Activated T-cell treated with anti-CD3 and anti-CD28 coated beads for 24 hours (primary cell): ENCODE measurements at regions not wholly inside any gene's neighbourhood (a gene's known extent, or its start where the extent isn't known, plus 50 kb on each side); places are given as distances from the start of the nearest gene placed in this dataset.

Experiments used
- DNase-seq: peaks from one replicate; pipeline ENCODE4 v3.0.0-alpha.2; 2020; ENCODE audit warnings: low read depth

DNA sequence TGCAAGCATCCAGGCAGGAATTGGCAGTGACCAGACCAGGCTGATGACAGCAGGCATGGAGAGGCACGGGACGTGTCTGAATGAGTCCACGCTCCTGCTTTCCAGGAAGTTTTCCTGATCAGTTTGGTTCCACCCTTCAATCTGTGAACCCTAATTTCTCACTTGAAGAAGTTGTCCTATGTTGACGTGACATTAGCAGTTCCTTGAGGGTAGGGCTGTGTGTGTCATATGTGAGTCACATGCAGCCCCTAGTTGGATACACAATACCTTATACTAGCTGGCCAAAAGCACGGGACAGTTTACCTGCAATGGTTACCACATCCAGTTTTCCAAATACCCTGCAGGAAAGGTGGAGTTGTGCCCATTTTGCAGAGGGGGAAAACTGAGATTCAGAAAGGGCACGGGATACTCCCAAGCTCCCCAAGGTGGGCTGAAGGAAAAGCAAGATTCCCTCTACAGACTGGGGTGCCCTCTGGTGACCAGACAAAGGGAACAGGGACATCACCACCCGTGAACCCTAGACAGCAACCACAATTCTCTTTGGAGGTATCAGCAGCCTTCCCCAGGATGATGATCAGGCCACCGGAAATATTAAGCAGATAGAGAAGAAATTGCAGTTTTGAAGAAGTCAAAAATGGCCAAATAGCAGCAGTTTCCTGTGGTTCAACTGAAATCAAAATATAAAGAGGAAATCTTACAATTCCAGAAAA, 194.5 kb downstream of the PHETA1 start:
- no peak for DNase-seq

- DNase-seq = no peak
Observed at GRCh38 chr12:111173836-111174235, 195.1 kb downstream of the PHETA1 start.

DNA sequence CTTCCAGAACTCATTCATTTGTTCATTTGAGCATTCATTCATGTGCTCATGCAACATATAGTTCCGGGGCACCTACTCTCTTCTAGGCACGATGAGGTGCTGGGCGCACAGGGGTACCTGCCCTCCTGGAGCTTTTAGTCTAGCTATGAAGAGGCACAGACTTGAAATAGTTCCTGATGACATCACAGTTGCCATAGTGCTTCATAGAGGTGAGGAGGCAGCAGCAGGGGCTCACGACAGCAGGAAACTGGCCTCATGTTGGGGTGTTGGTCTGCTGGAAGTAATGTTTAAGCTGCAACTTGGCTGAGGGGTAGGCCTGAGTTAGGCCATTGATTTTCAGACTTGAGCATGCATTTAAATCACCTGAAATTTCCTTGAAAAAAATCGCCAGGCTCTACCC, 195.5 kb downstream of the PHETA1 start:
- no peak for DNase-seq

GRCh38 chr12:111172786-111173185, 196.1 kb downstream of the PHETA1 start:
- DNase-seq = no peak

DNA sequence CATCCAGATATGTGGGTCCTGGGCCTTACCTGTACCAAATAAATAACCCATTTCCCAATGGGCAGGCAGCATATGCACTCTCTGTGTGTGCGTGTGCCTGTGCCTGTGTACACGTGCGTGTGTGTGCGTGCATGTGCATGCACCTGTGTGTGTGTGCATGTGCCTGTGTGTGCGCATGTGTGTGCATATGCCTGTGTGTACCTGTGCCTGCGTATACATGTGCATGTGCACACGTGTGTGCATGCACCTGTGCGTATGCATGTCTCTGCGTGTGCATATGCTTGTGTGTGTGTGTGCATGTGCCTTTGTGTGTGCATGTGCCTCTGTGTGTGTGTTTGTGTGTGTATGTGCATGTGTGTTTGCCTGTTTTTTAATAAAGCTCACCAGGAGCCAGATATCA, 197.1 kb downstream of the PHETA1 start:
- no peak for DNase-seq

GRCh38 chr12:111171345-111171744, 197.6 kb downstream of the PHETA1 start:
- DNase-seq = no peak

- DNase-seq = no peak
Observed at GRCh38 chr12:111170543-111170942, 198.4 kb downstream of the PHETA1 start.

- DNase-seq = no peak
Observed at GRCh38 chr12:111169456-111169855, 199.4 kb downstream of the PHETA1 start.

DNA sequence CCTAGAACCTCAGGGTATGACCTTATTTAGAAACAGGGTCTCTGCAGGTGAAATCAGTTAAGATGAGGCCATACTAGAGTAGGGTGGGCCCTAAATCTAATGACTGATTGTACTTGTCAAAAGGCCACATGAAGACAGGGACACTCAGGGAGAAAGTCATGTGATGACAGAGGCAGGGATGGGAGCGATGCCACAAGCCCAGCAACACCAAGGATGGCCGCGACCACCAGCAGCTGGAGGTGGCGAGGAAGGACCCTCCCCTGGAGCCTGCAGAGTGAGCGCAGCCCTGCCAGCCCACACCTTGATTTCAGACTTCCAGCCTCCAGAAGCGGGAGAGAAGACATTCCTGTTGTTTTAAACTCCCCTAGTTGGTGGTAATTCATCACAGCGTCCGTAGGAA, 199.9 kb downstream of the PHETA1 start:
- no peak for DNase-seq

DNA sequence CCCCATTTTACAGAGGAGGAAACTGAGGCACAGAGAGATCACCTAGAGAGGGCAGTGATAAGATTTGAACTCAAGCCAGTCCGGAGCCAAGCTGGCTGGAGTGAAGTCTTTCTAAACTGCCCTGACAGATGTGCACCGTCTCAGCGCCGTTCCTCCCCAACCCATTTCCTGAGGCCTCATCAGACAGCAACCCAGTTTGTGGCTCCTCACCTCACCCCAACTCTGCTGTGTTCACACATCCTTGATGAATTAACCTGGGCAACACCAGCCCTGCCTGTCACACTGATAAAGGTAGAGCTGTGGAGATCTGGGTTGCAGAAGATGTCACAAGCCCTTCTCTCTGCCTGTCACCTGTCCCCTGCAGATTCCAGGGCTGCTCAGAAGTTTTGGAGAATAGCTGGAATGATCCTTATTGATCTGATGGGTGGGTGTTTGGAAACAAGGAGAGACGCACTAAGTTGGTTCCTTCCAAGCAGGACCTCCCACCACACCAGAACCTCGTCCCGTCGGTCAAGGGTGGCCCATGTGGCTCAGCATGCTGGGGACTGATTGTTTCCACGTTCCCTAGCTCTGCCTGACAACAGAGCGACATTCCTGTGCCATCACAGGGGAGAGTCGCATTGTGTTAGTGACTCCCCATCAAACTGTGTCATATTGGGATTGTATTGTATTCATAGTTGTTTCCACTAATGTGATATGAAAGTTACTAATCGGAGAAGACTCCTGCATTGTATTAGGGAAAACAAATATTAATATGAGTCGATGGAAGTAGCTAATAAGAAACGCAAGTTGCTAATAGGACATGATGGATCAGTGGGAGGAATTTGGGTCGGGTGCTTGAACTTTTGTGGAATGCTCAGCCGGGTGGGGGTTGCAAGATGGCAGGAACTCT, 200.6 kb downstream of the PHETA1 start:
- DNase-seq = no peak

GRCh38 chr12:111166779-111167540, 201.9 kb downstream of the PHETA1 start:
- no peak for DNase-seq

- no peak for DNase-seq
Observed at GRCh38 chr12:111164833-111165525, 203.9 kb downstream of the PHETA1 start.

DNA sequence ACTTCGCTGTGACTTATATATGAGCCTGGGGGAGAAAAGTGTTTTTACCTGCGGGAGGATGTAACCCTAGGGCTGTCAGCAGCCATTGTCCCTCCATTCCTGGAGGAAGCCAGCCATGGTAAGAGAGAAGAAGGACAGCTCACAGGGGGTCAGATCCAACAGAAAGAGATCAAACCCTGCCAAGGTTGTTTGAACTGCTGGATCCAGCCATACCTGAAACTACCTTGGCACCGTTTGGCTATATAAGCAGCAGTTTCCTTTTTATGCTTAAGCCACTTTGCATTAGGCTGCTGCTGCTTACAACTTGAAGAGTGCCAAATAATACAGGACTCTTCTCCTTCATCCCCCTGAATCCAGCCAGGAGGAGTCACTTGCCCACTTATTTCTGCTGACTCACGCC, 205.5 kb downstream of the PHETA1 start:
- no peak for DNase-seq

DNA sequence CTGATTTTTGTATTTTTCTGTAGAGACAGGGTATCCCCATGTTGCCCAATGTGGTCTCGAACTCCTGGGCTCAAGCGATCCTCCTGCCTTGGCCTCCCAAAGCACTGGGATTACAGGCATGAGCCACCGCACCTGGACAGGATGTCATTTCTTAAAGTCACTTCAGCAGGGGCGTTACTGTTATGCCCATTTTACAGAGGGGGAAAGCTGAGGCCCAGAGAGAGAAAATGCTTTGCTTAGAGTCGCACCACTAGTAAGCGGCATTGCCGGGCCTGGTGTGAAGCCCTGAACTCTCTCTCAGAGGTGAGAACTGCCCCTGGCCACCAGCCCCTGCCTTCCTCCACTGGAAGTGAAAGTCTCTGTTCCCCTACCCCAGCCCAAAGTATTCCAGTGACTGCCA, 207.0 kb downstream of the PHETA1 start:
- DNase-seq = no peak

- no peak for DNase-seq
Observed at GRCh38 chr12:111160350-111161241, 208.3 kb downstream of the PHETA1 start.

DNA sequence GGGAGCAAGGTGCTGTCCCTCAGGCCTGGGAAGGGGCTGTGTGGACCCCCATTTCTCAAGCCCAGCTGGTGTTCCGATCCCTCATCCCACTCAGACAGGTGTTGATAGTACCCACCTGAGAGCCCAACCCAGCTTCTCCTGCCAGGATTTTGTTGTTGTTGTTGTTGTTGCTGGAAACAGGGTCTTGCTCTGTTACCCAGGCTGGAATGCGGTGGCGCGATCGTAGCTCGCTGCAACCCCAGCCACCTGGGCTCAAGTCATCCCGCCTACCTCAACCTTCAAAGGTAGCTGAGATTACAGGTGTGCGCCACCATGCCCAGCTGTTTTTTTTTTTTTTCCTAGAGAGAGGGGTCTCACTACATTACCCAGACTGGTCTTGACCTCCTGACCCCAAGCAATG, 209.9 kb downstream of the PHETA1 start:
- no peak for DNase-seq

DNA sequence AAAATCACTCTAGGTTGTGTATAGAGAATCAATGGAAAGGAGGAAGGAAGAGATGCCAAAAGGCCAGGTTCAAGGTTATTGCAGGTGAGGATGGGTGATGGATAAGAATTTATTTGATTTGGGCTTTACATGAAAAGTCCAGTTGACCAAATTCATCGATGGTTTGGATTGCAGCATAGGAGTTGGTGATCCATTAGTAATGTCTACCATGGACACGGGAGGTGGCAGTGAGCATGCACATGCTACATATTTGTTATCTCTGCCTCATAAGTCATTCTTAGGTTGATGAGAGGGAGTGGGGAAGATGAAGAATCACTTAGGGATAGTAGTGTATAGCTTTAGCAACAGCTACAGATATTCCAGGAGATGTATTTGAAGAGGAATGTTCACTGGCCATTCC, 211.4 kb downstream of the PHETA1 start:
- DNase-seq = no peak

DNA sequence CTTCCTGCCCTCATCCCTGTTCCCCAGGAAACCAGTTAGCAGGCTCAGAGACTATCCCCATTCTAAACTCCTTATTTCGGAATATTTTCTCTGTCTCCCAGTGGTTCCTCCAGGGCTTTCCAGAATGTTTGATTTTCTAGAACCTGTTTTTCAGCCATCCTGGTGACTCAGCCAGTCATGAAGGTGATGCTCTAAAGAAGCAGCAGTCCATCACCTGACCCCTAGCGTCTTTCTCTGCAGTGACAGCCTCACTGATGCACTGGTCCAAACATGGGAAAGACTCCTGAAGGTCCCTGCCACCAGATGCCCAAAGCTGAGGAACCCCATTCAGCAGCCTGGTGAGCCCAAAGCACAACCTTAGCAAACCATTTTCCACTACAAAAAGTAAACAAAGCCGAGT, 212.6 kb downstream of the PHETA1 start:
- DNase-seq = no peak

DNA sequence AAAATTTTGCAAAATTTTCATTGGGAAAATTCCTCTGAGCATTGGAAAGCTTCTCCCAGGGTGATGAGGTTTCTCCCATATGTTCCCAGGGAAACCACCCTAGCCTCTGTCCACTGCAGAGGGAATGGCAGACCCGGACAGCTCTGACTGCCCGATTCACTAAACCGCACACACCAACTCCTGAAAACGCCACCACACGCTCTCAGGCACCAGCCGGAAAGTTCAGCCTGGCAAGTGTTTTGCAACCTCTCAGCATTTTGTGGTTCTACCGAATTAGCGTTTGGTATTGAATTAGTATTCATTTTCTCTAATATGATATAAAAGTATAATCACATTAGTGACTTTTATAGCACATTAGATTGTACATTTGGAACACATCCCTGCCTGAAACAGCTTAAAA, 213.4 kb downstream of the PHETA1 start:
- DNase-seq = no peak

- no peak for DNase-seq
Observed at GRCh38 chr12:111155020-111155419, 213.9 kb downstream of the PHETA1 start.
